ENCODE measurements at regions not wholly inside any gene's neighbourhood (a gene's known extent, or its start where the extent isn't known, plus 50 kb on each side); places are given as distances from the start of the nearest gene placed in this dataset.

DNA sequence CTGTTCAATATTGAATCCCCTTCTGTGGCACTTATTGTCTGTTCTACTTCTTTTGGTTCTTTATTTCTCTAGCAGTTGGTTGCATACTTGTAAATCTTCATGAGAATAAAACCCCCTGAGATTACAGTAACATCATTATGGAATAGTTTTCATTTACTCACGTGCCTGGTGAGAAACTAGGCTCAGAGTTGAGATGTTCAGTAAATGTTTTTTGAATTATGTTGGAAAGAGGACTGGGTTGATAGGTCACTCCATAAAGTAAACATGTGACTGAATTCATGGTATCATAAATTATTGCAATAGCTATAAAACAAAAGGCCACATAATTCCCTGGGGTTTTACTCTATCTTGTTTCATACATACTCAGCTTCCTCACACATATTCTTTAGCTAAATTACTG, 174.2 kb upstream of the C9orf72 start (continued):
- TF ChIP-seq ZBTB26 (tag by site-specific recombination; optimal IDR thresholded peaks at IDR 0.05) (no peak), ZNF670 (tag by site-specific recombination; IDR thresholded peaks at IDR 0.05; ENCODE audit: low read depth) (no peak), GFI1B (tag by site-specific recombination; IDR thresholded peaks at IDR 0.05) (no peak), KLF7 (tag by site-specific recombination; IDR thresholded peaks at IDR 0.05; ENCODE audit: borderline replicate concordance) (no peak), GLIS1 (tag by site-specific recombination; IDR thresholded peaks at IDR 0.05) (no peak), ZNF302 (tag by site-specific recombination; IDR thresholded peaks at IDR 0.05; ENCODE audit: low read depth) (no peak), BCL6B (tag by site-specific recombination; IDR thresholded peaks at IDR 0.05) (no peak)
- TF ChIP-seq, protein P1, sequence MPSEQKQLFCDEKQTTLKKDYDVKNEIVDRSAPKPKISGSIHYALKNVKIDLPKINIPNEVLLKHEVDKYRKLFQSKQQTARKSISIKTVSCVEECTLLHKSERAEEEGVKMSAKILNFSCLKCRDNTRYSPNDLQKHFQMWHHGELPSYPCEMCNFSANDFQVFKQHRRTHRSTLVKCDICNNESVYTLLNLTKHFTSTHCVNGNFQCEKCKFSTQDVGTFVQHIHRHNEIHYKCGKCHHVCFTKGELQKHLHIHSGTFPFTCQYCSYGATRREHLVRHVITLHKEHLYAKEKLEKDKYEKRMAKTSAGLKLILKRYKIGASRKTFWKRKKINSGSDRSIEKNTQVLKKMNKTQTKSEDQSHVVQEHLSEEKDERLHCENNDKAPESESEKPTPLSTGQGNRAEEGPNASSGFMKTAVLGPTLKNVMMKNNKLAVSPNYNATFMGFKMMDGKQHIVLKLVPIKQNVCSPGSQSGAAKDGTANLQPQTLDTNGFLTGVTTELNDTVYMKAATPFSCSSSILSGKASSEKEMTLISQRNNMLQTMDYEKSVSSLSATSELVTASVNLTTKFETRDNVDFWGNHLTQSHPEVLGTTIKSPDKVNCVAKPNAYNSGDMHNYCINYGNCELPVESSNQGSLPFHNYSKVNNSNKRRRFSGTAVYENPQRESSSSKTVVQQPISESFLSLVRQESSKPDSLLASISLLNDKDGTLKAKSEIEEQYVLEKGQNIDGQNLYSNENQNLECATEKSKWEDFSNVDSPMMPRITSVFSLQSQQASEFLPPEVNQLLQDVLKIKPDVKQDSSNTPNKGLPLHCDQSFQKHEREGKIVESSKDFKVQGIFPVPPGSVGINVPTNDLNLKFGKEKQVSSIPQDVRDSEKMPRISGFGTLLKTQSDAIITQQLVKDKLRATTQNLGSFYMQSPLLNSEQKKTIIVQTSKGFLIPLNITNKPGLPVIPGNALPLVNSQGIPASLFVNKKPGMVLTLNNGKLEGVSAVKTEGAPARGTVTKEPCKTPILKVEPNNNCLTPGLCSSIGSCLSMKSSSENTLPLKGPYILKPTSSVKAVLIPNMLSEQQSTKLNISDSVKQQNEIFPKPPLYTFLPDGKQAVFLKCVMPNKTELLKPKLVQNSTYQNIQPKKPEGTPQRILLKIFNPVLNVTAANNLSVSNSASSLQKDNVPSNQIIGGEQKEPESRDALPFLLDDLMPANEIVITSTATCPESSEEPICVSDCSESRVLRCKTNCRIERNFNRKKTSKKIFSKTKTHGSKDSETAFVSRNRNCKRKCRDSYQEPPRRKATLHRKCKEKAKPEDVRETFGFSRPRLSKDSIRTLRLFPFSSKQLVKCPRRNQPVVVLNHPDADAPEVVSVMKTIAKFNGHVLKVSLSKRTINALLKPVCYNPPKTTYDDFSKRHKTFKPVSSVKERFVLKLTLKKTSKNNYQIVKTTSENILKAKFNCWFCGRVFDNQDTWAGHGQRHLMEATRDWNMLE (tag by site-specific recombination; conservative IDR thresholded peaks at IDR 0.05; ENCODE audit: low read depth) = no peak
- TF ChIP-seq, protein P2, sequence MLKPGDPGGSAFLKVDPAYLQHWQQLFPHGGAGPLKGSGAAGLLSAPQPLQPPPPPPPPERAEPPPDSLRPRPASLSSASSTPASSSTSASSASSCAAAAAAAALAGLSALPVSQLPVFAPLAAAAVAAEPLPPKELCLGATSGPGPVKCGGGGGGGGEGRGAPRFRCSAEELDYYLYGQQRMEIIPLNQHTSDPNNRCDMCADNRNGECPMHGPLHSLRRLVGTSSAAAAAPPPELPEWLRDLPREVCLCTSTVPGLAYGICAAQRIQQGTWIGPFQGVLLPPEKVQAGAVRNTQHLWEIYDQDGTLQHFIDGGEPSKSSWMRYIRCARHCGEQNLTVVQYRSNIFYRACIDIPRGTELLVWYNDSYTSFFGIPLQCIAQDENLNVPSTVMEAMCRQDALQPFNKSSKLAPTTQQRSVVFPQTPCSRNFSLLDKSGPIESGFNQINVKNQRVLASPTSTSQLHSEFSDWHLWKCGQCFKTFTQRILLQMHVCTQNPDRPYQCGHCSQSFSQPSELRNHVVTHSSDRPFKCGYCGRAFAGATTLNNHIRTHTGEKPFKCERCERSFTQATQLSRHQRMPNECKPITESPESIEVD (tag by site-specific recombination; IDR thresholded peaks at IDR 0.05) = no peak
- TF ChIP-seq, protein P3, sequence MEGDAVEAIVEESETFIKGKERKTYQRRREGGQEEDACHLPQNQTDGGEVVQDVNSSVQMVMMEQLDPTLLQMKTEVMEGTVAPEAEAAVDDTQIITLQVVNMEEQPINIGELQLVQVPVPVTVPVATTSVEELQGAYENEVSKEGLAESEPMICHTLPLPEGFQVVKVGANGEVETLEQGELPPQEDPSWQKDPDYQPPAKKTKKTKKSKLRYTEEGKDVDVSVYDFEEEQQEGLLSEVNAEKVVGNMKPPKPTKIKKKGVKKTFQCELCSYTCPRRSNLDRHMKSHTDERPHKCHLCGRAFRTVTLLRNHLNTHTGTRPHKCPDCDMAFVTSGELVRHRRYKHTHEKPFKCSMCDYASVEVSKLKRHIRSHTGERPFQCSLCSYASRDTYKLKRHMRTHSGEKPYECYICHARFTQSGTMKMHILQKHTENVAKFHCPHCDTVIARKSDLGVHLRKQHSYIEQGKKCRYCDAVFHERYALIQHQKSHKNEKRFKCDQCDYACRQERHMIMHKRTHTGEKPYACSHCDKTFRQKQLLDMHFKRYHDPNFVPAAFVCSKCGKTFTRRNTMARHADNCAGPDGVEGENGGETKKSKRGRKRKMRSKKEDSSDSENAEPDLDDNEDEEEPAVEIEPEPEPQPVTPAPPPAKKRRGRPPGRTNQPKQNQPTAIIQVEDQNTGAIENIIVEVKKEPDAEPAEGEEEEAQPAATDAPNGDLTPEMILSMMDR (tag by site-specific recombination; IDR thresholded peaks at IDR 0.05) = no peak

GRCh38 chr9:27749838-27750237, 176.6 kb upstream of the C9orf72 start:
- ChIA-PET POLR2A (no interaction called here), CTCF (no interaction called here)
- Histone ChIP-seq H3K4me1 (ENCODE audit: control insufficient read depth, insufficient read depth, low read length) (no peaks in the 10 kb centered on the region), H3K36me3 (ENCODE audit: control insufficient read depth in 2 of 2, insufficient read depth in 1 of 2, low read length in 2 of 2) (no peaks in the 10 kb centered on the region), H3K27ac (ENCODE audit: extremely low read depth, low read depth, low read length) (no peak overlapping the region), H3K4me3 (ENCODE audit: low read depth, low read length) (no peak overlapping the region), H3K9me3 (ENCODE audit: control insufficient read depth, insufficient read depth, low read depth, low read length) (no peaks in the 10 kb centered on the region)
- TF ChIP-seq ZNF837 (tag by site-specific recombination; IDR thresholded peaks at IDR 0.05) (no peak), ZNF324 (tag by site-specific recombination; IDR thresholded peaks at IDR 0.05) (no peak), ZNF248 (tag by site-specific recombination; IDR thresholded peaks at IDR 0.05) (no peak), ZNF174 (tag by site-specific recombination; IDR thresholded peaks at IDR 0.05) (no peak), REST (tag by site-specific recombination; IDR thresholded peaks at IDR 0.05) (no peak), TCF7L2 (IDR thresholded peaks at IDR 0.05; ENCODE audit: borderline replicate concordance, low read depth, low read length) (no peak), SALL2 (tag by site-specific recombination; IDR thresholded peaks at IDR 0.05; ENCODE audit: borderline replicate concordance) (no peak), HOXD13 (CRISPR knock-in tag; IDR thresholded peaks at IDR 0.05; ENCODE audit: borderline replicate concordance) (no peak), TRIM28 (IDR thresholded peaks at IDR 0.05; ENCODE audit: borderline replicate concordance, low read length) (no peak), ZNF19 (tag by site-specific recombination; IDR thresholded peaks at IDR 0.05; ENCODE audit: low read depth) (no peak), ZNF26 (tag by site-specific recombination; IDR thresholded peaks at IDR 0.05) (no peak)

Measured in HEK293 (cell line).